Large intestine (tissue), 3 donors: ENCODE measurements at regions not wholly inside any gene's neighbourhood (a gene's known extent, or its start where the extent isn't known, plus 50 kb on each side); places are given as distances from the start of the nearest gene placed in this dataset.
"Not testable (repeated sequence)": the region's sequence is repeated elsewhere in the genome, so short reads cannot be mapped to it uniquely, and the experiment has no call there.

ENCODE experiments used
- DNase-seq, 2 donors: peaks; one replicate each; pipeline versions ENCODE4 v3.0.0 to v3.0.0-alpha.2; 2013
- H3K27ac ChIP-seq: one replicate; pipeline ENCODE4 v1.5.1; 2013; ENCODE audit warnings: low read length
- H3K27me3 ChIP-seq: 2 replicates; pipeline ENCODE4 v1.6.1; 2013; ENCODE audit warnings: low read length; ENCODE audit not compliant: control insufficient read depth, insufficient read depth
- H3K36me3 ChIP-seq: 2 replicates; pipeline ENCODE4 v1.6.1; 2013; ENCODE audit warnings: low read length; ENCODE audit not compliant: control insufficient read depth, insufficient read depth
- H3K4me1 ChIP-seq: one replicate; pipeline ENCODE4 v1.6.1; 2013; ENCODE audit warnings: low read length; ENCODE audit not compliant: control insufficient read depth, insufficient read depth
- H3K4me3 ChIP-seq: one replicate; pipeline ENCODE4 v1.5.1; 2013; ENCODE audit warnings: low read length
- H3K9me3 ChIP-seq: one replicate; pipeline ENCODE4 v1.6.1; 2013; ENCODE audit warnings: mild to moderate bottlenecking, low read depth, low read length, moderate library complexity; ENCODE audit not compliant: control insufficient read depth
- WGBS: methylation state at CpG from one replicate; pipeline ENCODE4 v1.1.5; 2013; ENCODE audit warnings: low lambda C conversion rate; ENCODE audit not compliant: insufficient coverage; 5-methylcytosine and 5-hydroxymethylcytosine counted together

DNA sequence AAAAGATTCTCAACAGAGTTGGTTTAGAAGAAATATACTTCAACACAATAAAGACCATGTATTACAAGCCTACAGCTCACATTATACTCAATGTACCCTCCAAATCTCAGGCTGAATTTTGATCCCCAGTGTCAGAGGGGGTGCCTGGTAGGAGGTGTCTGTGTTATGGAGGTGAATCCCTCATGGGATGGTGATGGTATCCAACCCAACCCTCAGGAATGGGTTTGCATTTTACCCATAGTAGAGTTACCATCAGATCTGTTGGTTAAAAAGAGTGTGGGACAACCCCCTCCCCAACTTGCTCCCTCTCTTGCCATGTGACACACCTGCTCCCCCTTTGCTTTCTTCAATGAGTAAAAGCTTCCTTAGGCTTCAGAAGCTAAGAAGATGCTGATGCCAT lies 205.5 kb downstream of the POTEM start:
- not testable (repeated sequence) for H3K36me3 ChIP-seq, DNase-seq, H3K27ac ChIP-seq, H3K9me3 ChIP-seq, H3K27me3 ChIP-seq, H3K4me3 ChIP-seq, H3K4me1 ChIP-seq

DNA sequence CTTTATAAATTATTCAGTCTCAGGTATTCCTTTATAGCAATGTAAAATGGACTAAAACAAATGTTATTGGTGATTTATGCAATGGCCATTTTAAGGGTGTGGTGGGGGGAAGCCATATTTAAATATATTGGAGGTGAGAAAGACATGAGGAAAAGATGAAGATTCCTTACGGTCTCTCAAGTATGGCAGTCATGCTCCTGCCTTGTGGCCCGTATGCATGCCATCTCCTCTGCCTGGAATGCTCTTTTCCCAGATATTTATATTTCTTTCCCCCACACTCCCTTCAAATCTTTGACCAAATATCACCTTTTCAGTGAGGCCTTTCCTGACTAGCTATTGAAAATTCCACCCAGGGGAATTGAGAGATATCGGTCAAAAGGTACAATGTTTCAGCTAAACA lies 206.0 kb downstream of the POTEM start:
- DNase-seq = not testable (repeated sequence)

DNA sequence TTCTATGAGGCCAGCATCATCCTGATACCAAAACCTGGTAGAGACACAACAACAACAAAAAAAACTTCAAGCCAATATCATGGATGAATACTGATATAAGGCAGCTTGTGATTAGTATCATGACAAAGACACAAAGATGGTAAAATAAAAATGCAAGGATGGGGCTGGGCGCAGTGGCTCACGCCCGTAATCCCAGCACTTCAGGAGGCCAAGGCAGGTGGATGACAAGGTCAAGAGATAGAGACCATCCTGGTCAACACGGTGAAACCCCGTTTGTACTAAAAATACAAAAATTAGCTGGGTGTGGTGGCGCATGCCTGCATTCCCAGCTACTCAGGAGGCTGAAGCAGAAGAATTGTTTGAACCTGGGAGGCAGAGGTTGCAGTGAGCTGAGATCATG lies 210.2 kb downstream of the POTEM start:
- no CpG with 5 or more reads among the region's 6 CpGs for WGBS
- H3K4me3 ChIP-seq, H3K27me3 ChIP-seq, H3K27ac ChIP-seq, H3K36me3 ChIP-seq, H3K4me1 ChIP-seq, DNase-seq, H3K9me3 ChIP-seq: not testable (repeated sequence)

More for the DNA sequence above, 206.0 kb downstream of the POTEM start:
- not testable (repeated sequence) for H3K9me3 ChIP-seq, H3K4me3 ChIP-seq, H3K27me3 ChIP-seq, H3K4me1 ChIP-seq, H3K27ac ChIP-seq, H3K36me3 ChIP-seq
- no CpG with 5 or more reads among the region's 3 CpGs for WGBS

DNA sequence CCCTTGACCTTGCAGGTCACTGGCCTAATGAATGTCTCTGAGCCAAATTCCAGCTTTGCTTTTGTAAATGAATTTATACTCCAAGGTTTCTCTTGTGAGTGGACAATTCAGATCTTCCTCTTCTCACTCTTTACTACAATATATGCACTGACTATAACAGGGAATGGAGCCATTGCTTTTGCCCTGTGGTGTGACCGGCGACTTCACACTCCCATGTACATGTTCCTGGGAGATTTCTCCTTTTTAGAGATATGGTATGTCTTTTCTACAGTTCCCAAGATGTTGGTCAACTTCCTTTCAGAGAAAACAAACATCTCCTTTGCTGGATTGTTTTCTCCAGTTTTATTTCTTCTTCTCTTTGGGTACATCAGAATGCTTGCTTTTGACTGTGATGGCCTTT lies 213.1 kb downstream of the POTEM start:
- not testable (repeated sequence) for H3K9me3 ChIP-seq, H3K4me3 ChIP-seq, H3K36me3 ChIP-seq, DNase-seq, H3K27ac ChIP-seq, H3K4me1 ChIP-seq, H3K27me3 ChIP-seq
- WGBS = 63% methylated on average over 2 of the region's 2 CpGs

DNA sequence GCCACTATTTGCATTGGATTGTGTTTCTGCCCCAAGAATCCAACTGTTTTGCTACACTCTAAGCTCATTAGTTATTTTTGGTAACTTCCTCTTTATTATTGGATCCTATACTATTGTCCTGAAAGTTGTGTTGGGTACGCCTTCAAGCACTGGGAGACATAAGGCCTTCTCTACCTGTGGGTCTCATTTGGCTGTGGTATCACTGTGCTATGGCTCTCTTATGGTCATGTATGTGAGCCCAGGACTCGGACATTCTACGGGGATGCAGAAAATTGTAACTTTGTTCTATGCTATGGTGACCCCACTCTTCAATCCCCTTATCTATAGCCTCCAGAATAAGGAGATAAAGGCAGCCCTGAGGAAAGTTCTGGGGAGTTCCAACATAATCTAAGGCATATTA lies 213.6 kb downstream of the POTEM start:
- not testable (repeated sequence) for DNase-seq, H3K9me3 ChIP-seq, H3K36me3 ChIP-seq, H3K27ac ChIP-seq, H3K4me1 ChIP-seq, H3K4me3 ChIP-seq, H3K27me3 ChIP-seq
- WGBS = 100% methylated on average over 1 of the region's 3 CpGs

DNA sequence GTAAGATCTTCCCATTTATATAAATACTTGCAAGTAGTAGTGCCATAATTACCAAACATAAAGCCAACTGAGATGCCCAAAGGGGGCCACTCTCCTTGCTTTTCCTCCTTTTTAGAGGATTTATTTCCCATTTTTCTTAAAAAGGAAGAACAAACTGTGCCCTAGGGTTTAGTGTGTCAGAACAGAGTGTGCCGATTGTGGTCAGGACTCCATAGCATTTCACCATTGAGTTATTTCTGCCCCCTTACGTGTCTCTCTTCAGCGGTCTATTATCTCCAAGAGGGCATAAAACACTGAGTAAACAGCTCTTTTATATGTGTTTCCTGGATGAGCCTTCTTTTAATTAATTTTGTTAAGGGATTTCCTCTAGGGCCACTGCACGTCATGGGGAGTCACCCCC lies 227.9 kb downstream of the POTEM start:
- not testable (repeated sequence) for DNase-seq

DNA sequence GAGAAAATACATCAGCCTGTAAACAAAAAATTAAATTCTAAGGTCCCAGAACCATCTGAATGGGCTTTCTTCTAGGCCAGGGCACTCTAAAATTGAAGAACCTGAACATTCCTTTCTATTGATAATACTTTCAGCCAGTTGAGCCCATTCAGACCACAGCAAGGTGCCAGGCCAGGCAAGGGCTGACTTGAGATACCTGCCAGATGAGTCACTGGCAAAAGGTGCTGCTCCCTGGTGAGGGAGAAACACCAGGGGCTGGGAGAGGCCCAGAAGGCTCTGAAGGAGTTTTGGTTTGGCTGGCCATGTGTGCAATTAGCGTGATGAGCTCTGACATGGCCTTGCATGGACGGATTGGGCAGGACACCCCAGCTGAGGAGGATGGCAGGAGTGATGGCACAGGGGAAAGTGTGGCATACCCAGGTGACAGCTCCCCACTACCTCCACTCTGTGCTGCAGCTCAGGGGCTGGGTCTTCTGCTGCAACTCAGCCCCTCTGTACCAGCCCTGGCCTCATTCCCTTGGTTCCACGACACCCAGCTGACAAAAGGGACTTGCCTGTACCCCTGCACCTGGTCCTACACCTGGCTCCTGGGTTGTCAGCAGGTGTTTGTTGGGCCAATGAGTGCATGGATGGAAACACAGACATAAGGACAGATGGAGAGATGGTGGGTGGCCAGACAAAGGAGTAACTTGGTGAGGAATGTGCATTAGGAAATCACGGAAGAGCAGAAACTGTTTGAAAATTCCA lies 230.4 kb downstream of the POTEM start:
- H3K27ac ChIP-seq, DNase-seq, H3K4me1 ChIP-seq, H3K36me3 ChIP-seq, H3K4me3 ChIP-seq, H3K9me3 ChIP-seq, H3K27me3 ChIP-seq: not testable (repeated sequence)
- 100% methylated on average over 1 of the region's 4 CpGs for WGBS

More for the DNA sequence above, 227.9 kb downstream of the POTEM start:
- not testable (repeated sequence) for H3K27me3 ChIP-seq, H3K9me3 ChIP-seq, H3K4me1 ChIP-seq, H3K4me3 ChIP-seq, H3K36me3 ChIP-seq, H3K27ac ChIP-seq
- no CpG with 5 or more reads among the region's 4 CpGs for WGBS

DNA sequence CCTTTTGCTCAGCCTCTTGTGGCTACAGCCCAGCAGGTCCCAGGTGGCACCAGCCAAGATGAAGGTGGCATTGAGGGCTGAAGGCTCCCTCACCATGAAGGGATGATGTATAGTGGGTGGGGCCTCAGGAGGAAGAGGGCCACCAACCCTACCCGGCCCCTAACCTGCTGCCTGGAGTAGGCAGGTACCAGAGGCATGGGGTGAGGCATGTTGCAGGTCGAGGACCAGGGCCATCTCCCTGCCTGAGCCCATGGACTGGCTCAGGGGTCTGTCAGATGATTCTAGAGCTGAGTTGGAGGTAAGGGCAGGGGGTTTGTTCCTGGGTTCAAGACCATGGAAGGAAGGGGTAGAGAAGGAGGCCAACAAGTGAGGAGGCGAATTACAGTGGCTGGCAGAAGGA lies 231.1 kb downstream of the POTEM start:
- not testable (repeated sequence) for H3K4me3 ChIP-seq, H3K27me3 ChIP-seq, DNase-seq, H3K4me1 ChIP-seq, H3K36me3 ChIP-seq, H3K9me3 ChIP-seq, H3K27ac ChIP-seq
- WGBS = no CpG with 5 or more reads among the region's 3 CpGs

DNA sequence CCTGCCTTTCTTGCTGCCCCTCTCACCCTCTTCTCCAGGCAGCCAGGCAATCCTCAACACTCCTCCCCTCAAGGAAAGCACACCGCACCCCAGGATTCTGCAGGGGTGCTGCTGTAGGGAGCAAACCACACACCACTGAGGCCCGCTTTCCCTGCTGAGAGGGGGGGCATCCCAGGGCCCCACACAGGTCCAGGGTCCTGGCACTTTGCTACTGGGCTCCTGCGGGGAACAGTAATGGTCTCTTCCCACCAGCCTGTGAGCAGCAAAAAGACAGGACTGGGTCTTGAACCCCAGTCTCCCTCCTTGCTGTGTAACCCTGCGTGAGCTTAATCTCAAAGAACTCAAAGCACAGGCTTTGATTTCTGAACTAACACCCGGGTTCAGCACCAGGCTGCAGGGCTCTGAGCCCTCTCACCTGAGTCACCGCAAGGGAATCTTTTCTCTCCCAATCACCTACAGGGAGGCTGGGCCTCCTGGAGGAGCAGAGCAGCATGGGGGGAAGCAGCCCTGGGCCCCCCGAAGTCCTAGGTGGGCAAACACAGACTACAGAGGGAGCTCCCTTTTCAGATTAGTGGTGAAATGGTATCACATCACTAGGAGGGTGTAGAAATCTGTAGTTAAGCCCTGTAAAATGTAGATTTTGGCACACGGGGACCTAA lies 232.6 kb downstream of the POTEG start:
- H3K4me3 ChIP-seq, DNase-seq, H3K4me1 ChIP-seq, H3K9me3 ChIP-seq, H3K27me3 ChIP-seq, H3K36me3 ChIP-seq, H3K27ac ChIP-seq: not testable (repeated sequence)
- no CpG with 5 or more reads among the region's 8 CpGs for WGBS

DNA sequence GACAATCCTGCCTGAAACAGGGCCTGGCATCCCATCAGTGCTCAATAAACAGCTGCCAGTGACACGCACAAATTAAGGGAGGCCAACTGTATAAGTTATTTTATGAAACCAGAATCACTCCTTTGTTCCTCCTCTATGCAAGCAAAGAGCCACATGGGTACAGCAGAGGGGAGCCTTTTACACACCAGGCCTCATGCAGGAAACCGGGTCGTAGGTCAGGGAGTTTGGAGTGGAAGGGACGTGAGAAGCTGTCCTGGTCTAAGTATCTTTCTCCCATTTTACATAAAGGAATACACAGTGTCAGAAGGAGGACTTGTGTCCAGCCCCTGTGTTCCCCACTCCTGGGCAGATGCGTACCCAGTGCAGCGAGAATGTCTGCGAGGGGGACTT lies 232.1 kb downstream of the POTEG start:
- H3K36me3 ChIP-seq, DNase-seq, H3K27ac ChIP-seq, H3K4me3 ChIP-seq, H3K4me1 ChIP-seq, H3K27me3 ChIP-seq, H3K9me3 ChIP-seq: not testable (repeated sequence)
- WGBS = 80% methylated on average over 1 of the region's 7 CpGs
